ENCODE measurements at regions not wholly inside any gene's neighbourhood (a gene's known extent, or its start where the extent isn't known, plus 50 kb on each side); places are given as distances from the start of the nearest gene placed in this dataset.
"Not testable (repeated sequence)": the region's sequence is repeated elsewhere in the genome, so short reads cannot be mapped to it uniquely, and the experiment has no call there.

- TF ChIP-seq CTCF (IDR thresholded peaks at IDR 0.05); ZFX (IDR thresholded peaks at IDR 0.05; ENCODE audit: borderline replicate concordance): not testable (repeated sequence)
Measured at GRCh38 chr1:146883190-146883589, 54.9 kb upstream of the NBPF12 start.
